ENCODE measurements at regions not wholly inside any gene's neighbourhood (a gene's known extent, or its start where the extent isn't known, plus 50 kb on each side); places are given as distances from the start of the nearest gene placed in this dataset.

DNA sequence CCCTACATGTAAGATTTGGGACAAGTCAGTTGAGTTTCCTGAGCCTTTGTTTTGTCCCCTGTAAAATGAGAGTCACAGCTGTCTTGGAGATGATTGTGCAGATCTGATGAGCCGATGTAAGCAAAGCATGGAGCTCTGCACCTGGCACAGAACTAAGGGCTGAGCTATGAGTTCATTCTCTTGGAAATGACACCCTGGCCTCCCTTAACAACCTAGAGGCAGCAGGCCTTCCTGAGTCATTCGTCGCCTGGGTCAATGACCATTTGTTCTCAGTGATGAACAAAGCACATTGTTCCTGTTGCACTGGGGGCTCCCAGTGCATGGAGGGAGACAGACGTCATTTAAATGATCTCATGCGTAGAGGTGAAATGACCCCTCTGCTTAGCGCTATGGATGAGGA is 62.8 kb upstream of the GCSH start (continued):
- TF ChIP-seq, protein P1, sequence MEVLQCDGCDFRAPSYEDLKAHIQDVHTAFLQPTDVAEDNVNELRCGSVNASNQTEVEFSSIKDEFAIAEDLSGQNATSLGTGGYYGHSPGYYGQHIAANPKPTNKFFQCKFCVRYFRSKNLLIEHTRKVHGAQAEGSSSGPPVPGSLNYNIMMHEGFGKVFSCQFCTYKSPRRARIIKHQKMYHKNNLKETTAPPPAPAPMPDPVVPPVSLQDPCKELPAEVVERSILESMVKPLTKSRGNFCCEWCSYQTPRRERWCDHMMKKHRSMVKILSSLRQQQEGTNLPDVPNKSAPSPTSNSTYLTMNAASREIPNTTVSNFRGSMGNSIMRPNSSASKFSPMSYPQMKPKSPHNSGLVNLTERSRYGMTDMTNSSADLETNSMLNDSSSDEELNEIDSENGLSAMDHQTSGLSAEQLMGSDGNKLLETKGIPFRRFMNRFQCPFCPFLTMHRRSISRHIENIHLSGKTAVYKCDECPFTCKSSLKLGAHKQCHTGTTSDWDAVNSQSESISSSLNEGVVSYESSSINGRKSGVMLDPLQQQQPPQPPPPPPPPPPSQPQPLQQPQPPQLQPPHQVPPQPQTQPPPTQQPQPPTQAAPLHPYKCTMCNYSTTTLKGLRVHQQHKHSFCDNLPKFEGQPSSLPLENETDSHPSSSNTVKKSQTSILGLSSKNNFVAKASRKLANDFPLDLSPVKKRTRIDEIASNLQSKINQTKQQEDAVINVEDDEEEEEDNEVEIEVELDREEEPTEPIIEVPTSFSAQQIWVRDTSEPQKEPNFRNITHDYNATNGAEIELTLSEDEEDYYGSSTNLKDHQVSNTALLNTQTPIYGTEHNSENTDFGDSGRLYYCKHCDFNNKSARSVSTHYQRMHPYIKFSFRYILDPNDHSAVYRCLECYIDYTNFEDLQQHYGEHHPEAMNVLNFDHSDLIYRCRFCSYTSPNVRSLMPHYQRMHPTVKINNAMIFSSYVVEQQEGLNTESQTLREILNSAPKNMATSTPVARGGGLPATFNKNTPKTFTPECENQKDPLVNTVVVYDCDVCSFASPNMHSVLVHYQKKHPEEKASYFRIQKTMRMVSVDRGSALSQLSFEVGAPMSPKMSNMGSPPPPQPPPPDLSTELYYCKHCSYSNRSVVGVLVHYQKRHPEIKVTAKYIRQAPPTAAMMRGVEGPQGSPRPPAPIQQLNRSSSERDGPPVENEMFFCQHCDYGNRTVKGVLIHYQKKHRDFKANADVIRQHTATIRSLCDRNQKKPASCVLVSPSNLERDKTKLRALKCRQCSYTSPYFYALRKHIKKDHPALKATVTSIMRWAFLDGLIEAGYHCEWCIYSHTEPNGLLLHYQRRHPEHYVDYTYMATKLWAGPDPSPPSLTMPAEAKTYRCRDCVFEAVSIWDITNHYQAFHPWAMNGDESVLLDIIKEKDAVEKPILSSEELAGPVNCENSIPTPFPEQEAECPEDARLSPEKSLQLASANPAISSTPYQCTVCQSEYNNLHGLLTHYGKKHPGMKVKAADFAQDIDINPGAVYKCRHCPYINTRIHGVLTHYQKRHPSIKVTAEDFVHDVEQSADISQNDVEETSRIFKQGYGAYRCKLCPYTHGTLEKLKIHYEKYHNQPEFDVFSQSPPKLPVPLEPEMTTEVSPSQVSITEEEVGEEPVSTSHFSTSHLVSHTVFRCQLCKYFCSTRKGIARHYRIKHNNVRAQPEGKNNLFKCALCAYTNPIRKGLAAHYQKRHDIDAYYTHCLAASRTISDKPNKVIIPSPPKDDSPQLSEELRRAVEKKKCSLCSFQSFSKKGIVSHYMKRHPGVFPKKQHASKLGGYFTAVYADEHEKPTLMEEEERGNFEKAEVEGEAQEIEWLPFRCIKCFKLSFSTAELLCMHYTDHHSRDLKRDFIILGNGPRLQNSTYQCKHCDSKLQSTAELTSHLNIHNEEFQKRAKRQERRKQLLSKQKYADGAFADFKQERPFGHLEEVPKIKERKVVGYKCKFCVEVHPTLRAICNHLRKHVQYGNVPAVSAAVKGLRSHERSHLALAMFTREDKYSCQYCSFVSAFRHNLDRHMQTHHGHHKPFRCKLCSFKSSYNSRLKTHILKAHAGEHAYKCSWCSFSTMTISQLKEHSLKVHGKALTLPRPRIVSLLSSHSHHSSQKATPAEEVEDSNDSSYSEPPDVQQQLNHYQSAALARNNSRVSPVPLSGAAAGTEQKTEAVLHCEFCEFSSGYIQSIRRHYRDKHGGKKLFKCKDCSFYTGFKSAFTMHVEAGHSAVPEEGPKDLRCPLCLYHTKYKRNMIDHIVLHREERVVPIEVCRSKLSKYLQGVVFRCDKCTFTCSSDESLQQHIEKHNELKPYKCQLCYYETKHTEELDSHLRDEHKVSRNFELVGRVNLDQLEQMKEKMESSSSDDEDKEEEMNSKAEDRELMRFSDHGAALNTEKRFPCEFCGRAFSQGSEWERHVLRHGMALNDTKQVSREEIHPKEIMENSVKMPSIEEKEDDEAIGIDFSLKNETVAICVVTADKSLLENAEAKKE (CRISPR knock-in tag; IDR thresholded peaks at IDR 0.05): no peak
- no peak for TF ChIP-seq STAT1 (IDR thresholded peaks at IDR 0.05; ENCODE audit: unreplicated experiment)
- TF ChIP-seq JUNB (IDR thresholded peaks at IDR 0.05; ENCODE audit: unreplicated experiment): no peak
- no peak for TF ChIP-seq ZNF331 (CRISPR knock-in tag; IDR thresholded peaks at IDR 0.05; ENCODE audit: low read depth)
- no peak for TF ChIP-seq CREB1 (CRISPR knock-in tag; IDR thresholded peaks at IDR 0.05; ENCODE audit: low read depth)
- TF ChIP-seq, protein P2, sequence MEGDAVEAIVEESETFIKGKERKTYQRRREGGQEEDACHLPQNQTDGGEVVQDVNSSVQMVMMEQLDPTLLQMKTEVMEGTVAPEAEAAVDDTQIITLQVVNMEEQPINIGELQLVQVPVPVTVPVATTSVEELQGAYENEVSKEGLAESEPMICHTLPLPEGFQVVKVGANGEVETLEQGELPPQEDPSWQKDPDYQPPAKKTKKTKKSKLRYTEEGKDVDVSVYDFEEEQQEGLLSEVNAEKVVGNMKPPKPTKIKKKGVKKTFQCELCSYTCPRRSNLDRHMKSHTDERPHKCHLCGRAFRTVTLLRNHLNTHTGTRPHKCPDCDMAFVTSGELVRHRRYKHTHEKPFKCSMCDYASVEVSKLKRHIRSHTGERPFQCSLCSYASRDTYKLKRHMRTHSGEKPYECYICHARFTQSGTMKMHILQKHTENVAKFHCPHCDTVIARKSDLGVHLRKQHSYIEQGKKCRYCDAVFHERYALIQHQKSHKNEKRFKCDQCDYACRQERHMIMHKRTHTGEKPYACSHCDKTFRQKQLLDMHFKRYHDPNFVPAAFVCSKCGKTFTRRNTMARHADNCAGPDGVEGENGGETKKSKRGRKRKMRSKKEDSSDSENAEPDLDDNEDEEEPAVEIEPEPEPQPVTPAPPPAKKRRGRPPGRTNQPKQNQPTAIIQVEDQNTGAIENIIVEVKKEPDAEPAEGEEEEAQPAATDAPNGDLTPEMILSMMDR (conservative IDR thresholded peaks at IDR 0.05; ENCODE audit: low read depth in 2 of 2): no peak
- TF ChIP-seq NANOG (IDR thresholded peaks at IDR 0.05; ENCODE audit: borderline replicate concordance): no peak
- no peak for TF ChIP-seq EZH2phosphoT487 (IDR thresholded peaks at IDR 0.05; ENCODE audit: unreplicated experiment)

DNA sequence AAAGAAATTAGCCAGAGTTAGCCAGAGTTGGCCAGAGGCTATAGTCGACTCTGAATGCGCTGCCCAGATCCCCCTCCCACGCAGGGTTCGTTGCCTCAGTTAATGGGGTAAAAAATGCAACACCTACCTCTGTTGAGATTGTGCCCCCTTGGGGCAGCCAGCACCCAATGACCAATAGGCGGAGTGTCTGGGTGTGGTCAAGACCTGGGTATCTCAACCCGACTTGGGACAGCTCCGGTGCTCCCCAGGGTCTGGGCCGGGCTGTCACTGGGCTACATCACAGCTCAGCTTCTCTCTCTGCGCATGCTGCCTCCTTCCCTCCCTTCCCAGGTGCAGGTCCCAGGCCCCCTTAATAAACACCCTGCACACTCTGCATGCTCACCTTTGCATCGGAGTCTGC is 59.6 kb upstream of the GCSH start:
- no peaks in the 10 kb centered on the region for H3K9me2 ChIP-seq (ENCODE audit: insufficient read depth)
- Mint-ChIP-seq H3K36me3 (ENCODE audit: low read depth) (no peaks in the 10 kb centered on the region), H3K9me3 (no peaks in the 10 kb centered on the region), H3K27ac (no peak overlapping the region), H3K4me1 (no peaks in the 10 kb centered on the region), H3K4me3 (no peak overlapping the region), H3K27me3 (ENCODE audit: insufficient read depth, low read depth, poor library complexity) (peaks cover 7% of the 10 kb centered on the region)
- TF ChIP-seq, protein P3, sequence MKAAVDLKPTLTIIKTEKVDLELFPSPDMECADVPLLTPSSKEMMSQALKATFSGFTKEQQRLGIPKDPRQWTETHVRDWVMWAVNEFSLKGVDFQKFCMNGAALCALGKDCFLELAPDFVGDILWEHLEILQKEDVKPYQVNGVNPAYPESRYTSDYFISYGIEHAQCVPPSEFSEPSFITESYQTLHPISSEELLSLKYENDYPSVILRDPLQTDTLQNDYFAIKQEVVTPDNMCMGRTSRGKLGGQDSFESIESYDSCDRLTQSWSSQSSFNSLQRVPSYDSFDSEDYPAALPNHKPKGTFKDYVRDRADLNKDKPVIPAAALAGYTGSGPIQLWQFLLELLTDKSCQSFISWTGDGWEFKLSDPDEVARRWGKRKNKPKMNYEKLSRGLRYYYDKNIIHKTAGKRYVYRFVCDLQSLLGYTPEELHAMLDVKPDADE (IDR thresholded peaks at IDR 0.05): no peak
- TF ChIP-seq, protein P2 (conservative IDR thresholded peaks at IDR 0.05; ENCODE audit: low read depth in 2 of 2): peak in 1 of 2 experiments; percentile 33; a peak in 3 of 4 replicates
- H3K79me2 ChIP-seq (replicated peaks; ENCODE audit: insufficient read depth): no peaks in the 10 kb centered on the region
- no peak overlapping the region for H3K4me3 ChIP-seq
- no peak overlapping the region for H3K27ac ChIP-seq (ENCODE audit: low read depth)
- no peaks in the 10 kb centered on the region for H3K4me1 ChIP-seq (ENCODE audit: insufficient read depth)
- ATAC-seq (peak; percentile 62), DNase-seq (ENCODE audit: low spot score) (no peak)
- no peak overlapping the region for H2AFZ ChIP-seq
- no peaks in the 10 kb centered on the region for H4K20me1 ChIP-seq (replicated peaks; ENCODE audit: insufficient read depth)
- no peaks in the 10 kb centered on the region for H3F3A ChIP-seq (replicated peaks; ENCODE audit: low read depth)
- no peaks in the 10 kb centered on the region for H3K36me3 ChIP-seq (ENCODE audit: insufficient read depth)
- H3K27me3 ChIP-seq (ENCODE audit: insufficient read depth): no peaks in the 10 kb centered on the region
- H3K4me2 ChIP-seq: no peak overlapping the region
